ENCODE measurements at regions not wholly inside any gene's neighbourhood (a gene's known extent, or its start where the extent isn't known, plus 50 kb on each side); places are given as distances from the start of the nearest gene placed in this dataset.

- DNase-seq, result no peak
Measured at GRCh38 chr2:19098467-19099160, 259.8 kb downstream of the OSR1 start.

GRCh38 chr2:19089476-19089875 is 268.9 kb downstream of the OSR1 start:
- DNase-seq, result peak; percentile 60 to 71

- DNase-seq, result no peak
Measured at GRCh38 chr2:19086231-19086651, 272.2 kb downstream of the OSR1 start.

GRCh38 chr2:19078709-19079108 is 279.7 kb downstream of the OSR1 start:
- no peak for DNase-seq

- no peak for DNase-seq
Measured at GRCh38 chr2:19073522-19073921, 284.9 kb downstream of the OSR1 start.

GRCh38 chr2:19072161-19072560 is 286.3 kb downstream of the OSR1 start:
- no peak for DNase-seq

- DNase-seq, result no peak
Measured at GRCh38 chr2:19070886-19071285, 287.5 kb downstream of the OSR1 start.

GRCh38 chr2:19068206-19068605 is 290.2 kb downstream of the OSR1 start:
- DNase-seq, result no peak

- no peak for DNase-seq
Measured at GRCh38 chr2:19062370-19062769, 296.1 kb downstream of the OSR1 start.

- DNase-seq, result no peak
Measured at GRCh38 chr2:19059076-19059475, 299.3 kb downstream of the OSR1 start.

GRCh38 chr2:19051203-19051831 is 307.1 kb downstream of the OSR1 start:
- DNase-seq, result no peak

- no peak for DNase-seq
Measured at GRCh38 chr2:19050354-19050753, 308.1 kb downstream of the OSR1 start.

GRCh38 chr2:19048593-19049266 is 309.7 kb downstream of the OSR1 start:
- DNase-seq, result no peak

GRCh38 chr2:19046986-19047780 is 311.2 kb downstream of the OSR1 start:
- no peak for DNase-seq

- no peak for DNase-seq
Measured at GRCh38 chr2:19045151-19045550, 313.3 kb downstream of the OSR1 start.

GRCh38 chr2:19043893-19044292 is 314.5 kb downstream of the OSR1 start:
- no peak for DNase-seq

GRCh38 chr2:19041434-19042041 is 316.9 kb downstream of the OSR1 start:
- no peak for DNase-seq

- DNase-seq, result no peak
Measured at GRCh38 chr2:19038071-19039015, 320.1 kb downstream of the OSR1 start.

GRCh38 chr2:19036091-19036490 is 322.3 kb downstream of the OSR1 start:
- no peak for DNase-seq

GRCh38 chr2:19035238-19035637 is 323.2 kb downstream of the OSR1 start:
- DNase-seq, result no peak

- no peak for DNase-seq
Measured at GRCh38 chr2:19033240-19033639, 325.2 kb downstream of the OSR1 start.

- no peak for DNase-seq
Measured at GRCh38 chr2:19031642-19032041, 326.8 kb downstream of the OSR1 start.

Measured in NCI-H187 (cell line).